ENCODE measurements at regions not wholly inside any gene's neighbourhood (a gene's known extent, or its start where the extent isn't known, plus 50 kb on each side); places are given as distances from the start of the nearest gene placed in this dataset.
"Not testable (repeated sequence)": the region's sequence is repeated elsewhere in the genome, so short reads cannot be mapped to it uniquely, and the experiment has no call there.

DNA sequence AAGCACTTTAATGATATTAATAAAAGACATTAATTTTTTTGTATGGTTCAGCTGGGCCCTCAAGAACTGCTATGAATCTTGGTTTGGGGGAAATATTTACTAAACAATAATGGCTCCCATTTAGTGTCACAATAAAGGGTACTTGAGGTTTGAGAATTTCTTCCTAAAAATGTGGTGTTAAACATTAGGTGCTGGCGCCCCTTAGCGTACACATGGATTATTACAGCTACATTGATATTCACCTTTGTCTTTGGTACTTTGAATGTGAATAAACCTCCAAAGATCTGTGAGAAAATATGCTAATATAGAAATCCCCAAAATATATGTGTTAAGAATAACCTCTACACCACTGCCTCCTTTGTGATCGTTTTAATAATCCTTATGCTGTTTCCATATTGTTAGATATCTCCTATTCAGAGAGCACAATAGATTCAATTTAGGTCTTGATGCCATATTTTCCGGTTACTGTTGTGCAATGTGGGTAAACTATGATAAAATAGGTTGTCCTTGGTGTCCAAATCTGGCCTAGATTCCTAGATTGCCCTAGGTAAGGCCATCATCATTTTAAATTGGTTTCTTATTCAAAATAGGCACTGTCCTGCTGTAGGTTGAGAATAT lies 161.8 kb upstream of the CACNA2D1 start:
- Histone ChIP-seq H3K4me1 (no peaks in the 10 kb centered on the region; the same call in 1 of the 2 replicates), H3K4me3 (ENCODE audit: low read depth, low read length) (no peak overlapping the region), H3K27me3 (no peaks in the 10 kb centered on the region), H3K36me3 (no peaks in the 10 kb centered on the region), H3K9me3 (no peaks in the 10 kb centered on the region)
- DNase-seq: peak; percentile 38
- TF ChIP-seq, protein P1, sequence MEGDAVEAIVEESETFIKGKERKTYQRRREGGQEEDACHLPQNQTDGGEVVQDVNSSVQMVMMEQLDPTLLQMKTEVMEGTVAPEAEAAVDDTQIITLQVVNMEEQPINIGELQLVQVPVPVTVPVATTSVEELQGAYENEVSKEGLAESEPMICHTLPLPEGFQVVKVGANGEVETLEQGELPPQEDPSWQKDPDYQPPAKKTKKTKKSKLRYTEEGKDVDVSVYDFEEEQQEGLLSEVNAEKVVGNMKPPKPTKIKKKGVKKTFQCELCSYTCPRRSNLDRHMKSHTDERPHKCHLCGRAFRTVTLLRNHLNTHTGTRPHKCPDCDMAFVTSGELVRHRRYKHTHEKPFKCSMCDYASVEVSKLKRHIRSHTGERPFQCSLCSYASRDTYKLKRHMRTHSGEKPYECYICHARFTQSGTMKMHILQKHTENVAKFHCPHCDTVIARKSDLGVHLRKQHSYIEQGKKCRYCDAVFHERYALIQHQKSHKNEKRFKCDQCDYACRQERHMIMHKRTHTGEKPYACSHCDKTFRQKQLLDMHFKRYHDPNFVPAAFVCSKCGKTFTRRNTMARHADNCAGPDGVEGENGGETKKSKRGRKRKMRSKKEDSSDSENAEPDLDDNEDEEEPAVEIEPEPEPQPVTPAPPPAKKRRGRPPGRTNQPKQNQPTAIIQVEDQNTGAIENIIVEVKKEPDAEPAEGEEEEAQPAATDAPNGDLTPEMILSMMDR (IDR thresholded peaks at IDR 0.05; ENCODE audit: low read depth, low read length): peak; percentile 76

DNA sequence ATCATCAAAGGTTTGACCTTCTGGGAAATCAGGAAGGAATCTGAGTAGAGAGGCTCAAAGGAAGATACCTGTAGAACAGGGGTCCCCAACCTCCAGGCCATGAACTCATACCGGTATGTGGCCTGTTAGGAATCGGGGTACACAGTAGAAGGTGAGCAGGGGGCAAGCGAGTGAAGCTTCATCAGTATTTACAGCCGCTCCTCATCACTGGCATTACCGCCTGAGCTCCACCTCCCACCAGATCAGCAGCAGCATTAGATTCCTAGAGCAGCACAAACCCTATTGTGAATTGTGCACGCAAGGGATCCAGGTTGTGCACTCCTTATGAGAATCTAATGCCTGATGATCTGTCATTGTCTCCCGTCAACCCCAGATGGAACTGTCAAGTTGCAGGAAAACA lies 158.5 kb upstream of the CACNA2D1 start:
- H3K4me3 ChIP-seq (ENCODE audit: low read depth, low read length): no peak overlapping the region
- H3K27me3 ChIP-seq: no peaks in the 10 kb centered on the region
- TF ChIP-seq, protein P1 (IDR thresholded peaks at IDR 0.05; ENCODE audit: low read depth, low read length): no peak
- no peak for DNase-seq
- H3K9me3 ChIP-seq: no peaks in the 10 kb centered on the region
- no peaks in the 10 kb centered on the region for H3K4me1 ChIP-seq
- no peaks in the 10 kb centered on the region for H3K36me3 ChIP-seq

DNA sequence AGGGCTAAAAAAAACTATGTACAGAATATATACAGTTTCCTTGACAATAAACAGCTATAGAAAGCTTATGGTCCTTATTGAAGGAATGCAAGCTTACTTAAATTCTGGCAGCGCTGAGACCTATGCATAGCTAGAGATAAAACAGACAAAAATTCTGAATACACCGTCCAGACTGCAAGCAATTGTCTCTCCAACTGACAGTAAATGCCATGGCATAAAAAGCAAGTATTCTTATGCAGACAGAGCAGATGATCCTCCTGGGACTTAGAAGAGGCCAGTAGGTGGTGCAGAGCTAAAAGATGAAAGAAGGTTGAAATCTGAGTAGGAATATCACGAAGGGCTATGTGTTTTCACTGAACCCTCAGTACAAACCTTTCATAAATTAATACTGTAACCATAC lies 157.0 kb upstream of the CACNA2D1 start:
- Histone ChIP-seq H3K4me3 (ENCODE audit: low read depth, low read length) (no peak overlapping the region), H3K27me3 (no peaks in the 10 kb centered on the region), H3K36me3 (no peaks in the 10 kb centered on the region), H3K4me1 (no peaks in the 10 kb centered on the region), H3K9me3 (no peaks in the 10 kb centered on the region)
- TF ChIP-seq, protein P1 (IDR thresholded peaks at IDR 0.05; ENCODE audit: low read depth, low read length): peak; percentile 40
- no peak for DNase-seq

DNA sequence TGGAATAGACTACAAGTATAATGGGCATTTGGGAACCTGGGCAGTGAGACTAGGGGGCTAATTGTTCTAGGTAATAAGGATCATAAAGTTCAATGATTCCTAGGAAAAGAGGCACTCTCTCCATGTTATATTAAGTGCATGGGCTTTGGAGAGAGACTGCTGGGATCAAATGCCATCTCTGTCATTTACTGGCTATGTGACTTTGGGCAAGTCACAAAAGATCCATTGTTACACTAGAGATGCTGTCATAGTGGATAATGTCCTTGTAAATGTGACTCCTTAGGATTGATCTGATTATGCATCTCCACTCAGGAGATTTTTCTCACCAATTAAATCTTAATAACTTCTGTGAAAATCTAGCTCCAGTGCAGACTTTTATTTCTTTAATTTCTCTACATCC lies 156.3 kb upstream of the CACNA2D1 start:
- no peak for DNase-seq
- H3K36me3 ChIP-seq: no peaks in the 10 kb centered on the region
- H3K27me3 ChIP-seq: no peaks in the 10 kb centered on the region
- H3K4me1 ChIP-seq: no peaks in the 10 kb centered on the region
- no peaks in the 10 kb centered on the region for H3K9me3 ChIP-seq
- TF ChIP-seq, protein P1 (IDR thresholded peaks at IDR 0.05; ENCODE audit: low read depth, low read length): no peak
- no peak overlapping the region for H3K4me3 ChIP-seq (ENCODE audit: low read depth, low read length)

DNA sequence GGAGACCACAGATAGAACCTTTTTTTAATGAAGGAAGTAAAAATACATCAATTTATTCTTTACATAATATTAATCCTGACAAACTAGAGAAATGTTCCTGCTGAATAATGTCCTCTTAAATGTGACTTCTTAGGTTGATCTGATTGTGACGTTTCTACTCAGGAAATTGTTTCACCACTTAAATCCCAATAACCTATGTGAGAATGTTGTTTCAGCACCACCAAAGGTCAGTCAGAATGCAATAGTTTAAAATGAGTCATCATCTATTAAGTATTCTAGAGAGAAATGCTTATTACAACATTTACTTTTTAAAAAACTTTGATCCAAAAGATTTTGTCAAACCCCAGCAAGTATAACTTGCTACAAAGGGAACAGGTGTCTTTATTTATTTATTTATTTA lies 155.4 kb upstream of the CACNA2D1 start:
- no peaks in the 10 kb centered on the region for H3K9me3 ChIP-seq
- no peaks in the 10 kb centered on the region for H3K27me3 ChIP-seq
- H3K4me3 ChIP-seq (ENCODE audit: low read depth, low read length): no peak overlapping the region
- no peaks in the 10 kb centered on the region; the same call in 1 of the 2 replicates for H3K36me3 ChIP-seq
- TF ChIP-seq, protein P1 (IDR thresholded peaks at IDR 0.05; ENCODE audit: low read depth, low read length): no peak
- H3K4me1 ChIP-seq: peaks cover 4% of the 10 kb centered on the region; the same call in 1 of the 2 replicates
- DNase-seq: no peak

DNA sequence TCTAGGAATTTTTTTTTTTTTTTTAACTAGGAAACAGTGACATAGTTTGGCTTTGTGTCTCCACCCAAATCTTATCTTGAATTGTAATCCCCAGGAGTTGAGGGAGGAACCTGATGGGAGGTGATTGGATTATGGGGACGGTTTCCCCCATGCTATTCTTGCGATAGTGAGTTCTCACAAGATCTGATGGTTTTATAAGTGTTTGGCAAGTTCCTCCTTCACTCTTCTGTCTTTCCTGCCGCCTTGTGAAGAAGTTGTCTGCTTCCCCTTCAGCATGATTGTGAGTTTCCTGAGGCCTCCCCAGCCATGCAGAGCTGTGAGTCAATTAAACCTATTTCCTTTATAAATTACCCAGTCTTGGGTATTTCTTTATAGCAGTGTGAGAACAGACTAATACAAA lies 152.2 kb upstream of the CACNA2D1 start:
- not testable (repeated sequence) for H3K4me3 ChIP-seq (ENCODE audit: low read depth, low read length); DNase-seq; H3K4me1 ChIP-seq; H3K36me3 ChIP-seq; H3K9me3 ChIP-seq; H3K27me3 ChIP-seq
